HG03520 (cell line): ENCODE measurements at regions not wholly inside any gene's neighbourhood (a gene's known extent, or its start where the extent isn't known, plus 50 kb on each side); places are given as distances from the start of the nearest gene placed in this dataset.

ENCODE experiments used
- ATAC-seq: cut with Tn5 transposase; IDR thresholded peaks from one replicate; pipeline ENCODE4 v1.9.1; 2021; ENCODE audit warnings: mild to moderate bottlenecking, moderate library complexity; ENCODE audit not compliant: unreplicated experiment

GRCh38 chr17:72421128-72422092 lies 300.6 kb downstream of the SOX9 start:
- peak; percentile 42 for ATAC-seq

- ATAC-seq: peak; percentile 21
These were observed 301.3 kb downstream of the SOX9 start for GRCh38 chr17:72422204-72422504.

GRCh38 chr17:72422505-72423285 lies 301.9 kb downstream of the SOX9 start:
- peak; percentile 38 for ATAC-seq

- no peak for ATAC-seq
These were observed 302.4 kb downstream of the SOX9 start for GRCh38 chr17:72423286-72423589.

- ATAC-seq: no peak
These were observed 302.9 kb downstream of the SOX9 start for GRCh38 chr17:72423718-72424117.

- no peak for ATAC-seq
These were observed 303.8 kb downstream of the SOX9 start for GRCh38 chr17:72424505-72425117.

- no peak for ATAC-seq
These were observed 304.4 kb downstream of the SOX9 start for GRCh38 chr17:72425133-72425793.

- ATAC-seq: no peak
These were observed 305.0 kb downstream of the SOX9 start for GRCh38 chr17:72425794-72426168.

- ATAC-seq: no peak
These were observed 305.5 kb downstream of the SOX9 start for GRCh38 chr17:72426321-72426720.

- ATAC-seq: no peak
These were observed 306.3 kb downstream of the SOX9 start for GRCh38 chr17:72426948-72427760.

- no peak for ATAC-seq
These were observed 306.9 kb downstream of the SOX9 start for GRCh38 chr17:72427761-72428109.

- no peak for ATAC-seq
These were observed 308.3 kb downstream of the SOX9 start for GRCh38 chr17:72429066-72429638.

- ATAC-seq: no peak
These were observed 310.0 kb downstream of the SOX9 start for GRCh38 chr17:72430611-72431432.

- ATAC-seq: no peak
These were observed 311.4 kb downstream of the SOX9 start for GRCh38 chr17:72432143-72432621.

GRCh38 chr17:72432881-72433280 lies 312.1 kb downstream of the SOX9 start:
- ATAC-seq: no peak

GRCh38 chr17:72433797-72434196 lies 313.0 kb downstream of the SOX9 start:
- no peak for ATAC-seq

- ATAC-seq: no peak
These were observed 313.8 kb downstream of the SOX9 start for GRCh38 chr17:72434581-72434980.

GRCh38 chr17:72434991-72435618 lies 314.3 kb downstream of the SOX9 start:
- no peak for ATAC-seq

- no peak for ATAC-seq
These were observed 318.0 kb downstream of the SOX9 start for GRCh38 chr17:72438783-72439182.
